Stimulated activated CD4-positive, alpha-beta T cell treated with anti-CD3 and anti-CD28 coated beads, Interleukin-2, amount 100 ng/mL, for 4 hours (primary cell): ENCODE measurements at regions not wholly inside any gene's neighbourhood (a gene's known extent, or its start where the extent isn't known, plus 50 kb on each side); places are given as distances from the start of the nearest gene placed in this dataset.
"Not testable (repeated sequence)": the region's sequence is repeated elsewhere in the genome, so short reads cannot be mapped to it uniquely, and the experiment has no call there.

Source experiments
- DNase-seq: peaks from one replicate; pipeline ENCODE4 v3.0.0-alpha.2; 2020; ENCODE audit warnings: low read depth

- DNase-seq: no peak
Observed at GRCh38 chr12:97800561-97800960, 338.0 kb downstream of the RMST start.

- no peak for DNase-seq
Observed at GRCh38 chr12:97801471-97802059, 339.0 kb downstream of the RMST start.

GRCh38 chr12:97805146-97805545 lies 342.5 kb downstream of the RMST start:
- no peak for DNase-seq

GRCh38 chr12:97813301-97813700 lies 350.7 kb downstream of the RMST start:
- no peak for DNase-seq

- no peak for DNase-seq
Observed at GRCh38 chr12:97821806-97822205, 359.2 kb downstream of the RMST start.

GRCh38 chr12:97835541-97835940 lies 372.9 kb downstream of the RMST start:
- DNase-seq: no peak

- DNase-seq: no peak
Observed at GRCh38 chr12:97837401-97837800, 374.8 kb downstream of the RMST start.

- no peak for DNase-seq
Observed at GRCh38 chr12:97848051-97848450, 385.4 kb downstream of the RMST start.

GRCh38 chr12:97854477-97854876 lies 391.9 kb downstream of the RMST start:
- DNase-seq: no peak

GRCh38 chr12:97862072-97862471 lies 399.5 kb downstream of the RMST start:
- no peak for DNase-seq

GRCh38 chr12:97875064-97875463 lies 412.5 kb downstream of the RMST start:
- DNase-seq: no peak

GRCh38 chr12:97876780-97877179 lies 414.2 kb downstream of the RMST start:
- no peak for DNase-seq

- DNase-seq: no peak
Observed at GRCh38 chr12:97877404-97877803, 414.8 kb downstream of the RMST start.

GRCh38 chr12:97886511-97887176 lies 424.0 kb downstream of the RMST start:
- DNase-seq: no peak

GRCh38 chr12:97897881-97898280 lies 435.3 kb downstream of the RMST start:
- not testable (repeated sequence) for DNase-seq

- no peak for DNase-seq
Observed at GRCh38 chr12:97899529-97899928, 436.9 kb downstream of the RMST start.

- no peak for DNase-seq
Observed at GRCh38 chr12:97899956-97900355, 437.4 kb downstream of the RMST start.

GRCh38 chr12:97903356-97903755 lies 440.8 kb downstream of the RMST start:
- DNase-seq: no peak

- no peak for DNase-seq
Observed at GRCh38 chr12:97907504-97907903, 444.9 kb downstream of the RMST start.

- no peak for DNase-seq
Observed at GRCh38 chr12:97910559-97910958, 448.0 kb downstream of the RMST start.

- DNase-seq: no peak
Observed at GRCh38 chr12:97912943-97913342, 450.3 kb downstream of the RMST start.

GRCh38 chr12:97921979-97922722 lies 459.5 kb downstream of the RMST start:
- DNase-seq: no peak

- no peak for DNase-seq
Observed at GRCh38 chr12:97923546-97923945, 460.9 kb downstream of the RMST start.
